ENCODE measurements at regions not wholly inside any gene's neighbourhood (a gene's known extent, or its start where the extent isn't known, plus 50 kb on each side); places are given as distances from the start of the nearest gene placed in this dataset.

DNA sequence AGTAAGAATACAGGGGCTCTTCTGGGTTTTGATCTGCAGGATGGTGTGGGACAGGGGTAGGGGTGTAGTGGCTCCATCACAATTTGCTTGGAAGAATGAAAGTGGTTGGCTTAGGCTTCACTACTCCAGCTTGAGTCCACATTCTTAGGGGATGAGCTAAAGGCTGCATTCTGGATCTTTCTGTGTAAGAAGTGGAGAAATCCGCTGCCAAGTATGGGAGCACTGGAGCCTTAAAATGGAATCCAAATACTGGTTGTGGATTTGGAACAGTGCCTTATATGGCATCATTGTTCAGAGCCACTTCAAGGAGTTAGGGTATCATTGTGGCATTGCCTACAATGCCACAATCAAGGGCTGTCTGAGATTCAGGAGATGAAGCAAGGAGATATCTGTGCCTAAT is 187.1 kb downstream of the LMO4 start:
- Histone ChIP-seq H3K27me3 (ENCODE audit: control insufficient read depth, insufficient read depth, low read length) (no peaks in the 10 kb centered on the region), H3K27ac (ENCODE audit: low read length) (no peak overlapping the region), H3K36me3 (ENCODE audit: control insufficient read depth, insufficient read depth, low read length) (no peaks in the 10 kb centered on the region), H3K4me1 (ENCODE audit: control insufficient read depth, insufficient read depth, low read length) (no peaks in the 10 kb centered on the region), H3K4me3 (ENCODE audit: low read depth in 2 of 2, low read length in 2 of 2) (no peak overlapping the region), H3K9me3 (ENCODE audit: control insufficient read depth, insufficient read depth, low read depth, low read length) (no peaks in the 10 kb centered on the region)
- DNase-seq (ENCODE audit: low read depth, low spot score) (no peak), ATAC-seq (no peak)
- CTCF ChIA-PET = no interaction called here
- intact Hi-C loops (cut with micrococcal nuclease; ENCODE audit: unreplicated experiment) = no loop called here
- TF ChIP-seq, protein P1, sequence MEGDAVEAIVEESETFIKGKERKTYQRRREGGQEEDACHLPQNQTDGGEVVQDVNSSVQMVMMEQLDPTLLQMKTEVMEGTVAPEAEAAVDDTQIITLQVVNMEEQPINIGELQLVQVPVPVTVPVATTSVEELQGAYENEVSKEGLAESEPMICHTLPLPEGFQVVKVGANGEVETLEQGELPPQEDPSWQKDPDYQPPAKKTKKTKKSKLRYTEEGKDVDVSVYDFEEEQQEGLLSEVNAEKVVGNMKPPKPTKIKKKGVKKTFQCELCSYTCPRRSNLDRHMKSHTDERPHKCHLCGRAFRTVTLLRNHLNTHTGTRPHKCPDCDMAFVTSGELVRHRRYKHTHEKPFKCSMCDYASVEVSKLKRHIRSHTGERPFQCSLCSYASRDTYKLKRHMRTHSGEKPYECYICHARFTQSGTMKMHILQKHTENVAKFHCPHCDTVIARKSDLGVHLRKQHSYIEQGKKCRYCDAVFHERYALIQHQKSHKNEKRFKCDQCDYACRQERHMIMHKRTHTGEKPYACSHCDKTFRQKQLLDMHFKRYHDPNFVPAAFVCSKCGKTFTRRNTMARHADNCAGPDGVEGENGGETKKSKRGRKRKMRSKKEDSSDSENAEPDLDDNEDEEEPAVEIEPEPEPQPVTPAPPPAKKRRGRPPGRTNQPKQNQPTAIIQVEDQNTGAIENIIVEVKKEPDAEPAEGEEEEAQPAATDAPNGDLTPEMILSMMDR (IDR thresholded peaks at IDR 0.05) = no peak
- TF ChIP-seq POLR2AphosphoS5 (IDR thresholded peaks at IDR 0.05; ENCODE audit: low read depth, low read length) (no peak), TCF7L2 (IDR thresholded peaks at IDR 0.05; ENCODE audit: low read depth, low read length) (no peak)
- TF ChIP-seq, protein P2, sequence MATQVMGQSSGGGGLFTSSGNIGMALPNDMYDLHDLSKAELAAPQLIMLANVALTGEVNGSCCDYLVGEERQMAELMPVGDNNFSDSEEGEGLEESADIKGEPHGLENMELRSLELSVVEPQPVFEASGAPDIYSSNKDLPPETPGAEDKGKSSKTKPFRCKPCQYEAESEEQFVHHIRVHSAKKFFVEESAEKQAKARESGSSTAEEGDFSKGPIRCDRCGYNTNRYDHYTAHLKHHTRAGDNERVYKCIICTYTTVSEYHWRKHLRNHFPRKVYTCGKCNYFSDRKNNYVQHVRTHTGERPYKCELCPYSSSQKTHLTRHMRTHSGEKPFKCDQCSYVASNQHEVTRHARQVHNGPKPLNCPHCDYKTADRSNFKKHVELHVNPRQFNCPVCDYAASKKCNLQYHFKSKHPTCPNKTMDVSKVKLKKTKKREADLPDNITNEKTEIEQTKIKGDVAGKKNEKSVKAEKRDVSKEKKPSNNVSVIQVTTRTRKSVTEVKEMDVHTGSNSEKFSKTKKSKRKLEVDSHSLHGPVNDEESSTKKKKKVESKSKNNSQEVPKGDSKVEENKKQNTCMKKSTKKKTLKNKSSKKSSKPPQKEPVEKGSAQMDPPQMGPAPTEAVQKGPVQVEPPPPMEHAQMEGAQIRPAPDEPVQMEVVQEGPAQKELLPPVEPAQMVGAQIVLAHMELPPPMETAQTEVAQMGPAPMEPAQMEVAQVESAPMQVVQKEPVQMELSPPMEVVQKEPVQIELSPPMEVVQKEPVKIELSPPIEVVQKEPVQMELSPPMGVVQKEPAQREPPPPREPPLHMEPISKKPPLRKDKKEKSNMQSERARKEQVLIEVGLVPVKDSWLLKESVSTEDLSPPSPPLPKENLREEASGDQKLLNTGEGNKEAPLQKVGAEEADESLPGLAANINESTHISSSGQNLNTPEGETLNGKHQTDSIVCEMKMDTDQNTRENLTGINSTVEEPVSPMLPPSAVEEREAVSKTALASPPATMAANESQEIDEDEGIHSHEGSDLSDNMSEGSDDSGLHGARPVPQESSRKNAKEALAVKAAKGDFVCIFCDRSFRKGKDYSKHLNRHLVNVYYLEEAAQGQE (IDR thresholded peaks at IDR 0.05; ENCODE audit: insufficient read depth in 1 of 2, low read depth in 2 of 2, low read length in 1 of 2) = no peak
- POLR2A ChIA-PET = no interaction called here
- in situ Hi-C loops (cut with HindIII; ENCODE audit: low pct_unique_long_range_greater_than_20kb, low sequenced_read_pairs) = no loop called here
- BruUV-seq (replicated peaks) = no TSS peak

DNA sequence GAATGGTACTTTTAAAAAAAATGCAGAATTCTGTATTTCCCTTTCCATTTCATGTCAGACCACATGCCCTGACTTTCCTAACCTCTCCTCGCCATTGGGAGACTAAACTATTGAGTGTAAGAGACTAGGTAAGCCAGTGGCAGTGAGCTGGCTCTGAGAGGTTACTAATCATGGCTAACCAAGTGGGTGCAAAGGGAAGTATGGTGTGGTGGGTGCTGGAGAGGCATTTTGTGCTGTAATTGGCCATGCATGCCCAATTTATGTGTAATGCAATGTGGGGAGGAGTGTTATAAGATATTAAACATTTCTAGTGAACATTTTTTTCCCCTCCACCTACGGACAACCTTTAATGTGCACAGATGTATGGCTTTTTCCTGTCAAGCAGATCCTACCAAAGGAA is 190.1 kb downstream of the LMO4 start:
- Histone ChIP-seq H3K4me3 (ENCODE audit: low read depth in 2 of 2, low read length in 2 of 2) (no peak overlapping the region), H3K36me3 (ENCODE audit: control insufficient read depth, insufficient read depth, low read length) (no peaks in the 10 kb centered on the region), H3K27me3 (ENCODE audit: control insufficient read depth, insufficient read depth, low read length) (no peaks in the 10 kb centered on the region), H3K27ac (ENCODE audit: low read length) (no peak overlapping the region), H3K4me1 (ENCODE audit: control insufficient read depth, insufficient read depth, low read length) (no peaks in the 10 kb centered on the region), H3K9me3 (ENCODE audit: control insufficient read depth, insufficient read depth, low read depth, low read length) (no peaks in the 10 kb centered on the region)
- intact Hi-C loops (cut with micrococcal nuclease; ENCODE audit: unreplicated experiment) (no loop called here), in situ Hi-C loops (cut with HindIII; ENCODE audit: low pct_unique_long_range_greater_than_20kb, low sequenced_read_pairs) (no loop called here)
- BruUV-seq (replicated peaks) = no TSS peak
- CTCF ChIA-PET = no interaction called here
- TF ChIP-seq SIN3A (IDR thresholded peaks at IDR 0.05; ENCODE audit: borderline replicate concordance, insufficient read depth, low read depth, low read length) (no peak), TCF7L2 (IDR thresholded peaks at IDR 0.05; ENCODE audit: low read depth, low read length) (no peak), POLR2AphosphoS5 (IDR thresholded peaks at IDR 0.05; ENCODE audit: low read depth, low read length) (no peak)
- TF ChIP-seq, protein P2 (IDR thresholded peaks at IDR 0.05; ENCODE audit: insufficient read depth in 1 of 2, low read depth in 2 of 2, low read length in 1 of 2) = no peak
- TF ChIP-seq, protein P1 (IDR thresholded peaks at IDR 0.05) = no peak
- DNase-seq (ENCODE audit: low read depth, low spot score) (no peak), ATAC-seq (no peak)
- POLR2A ChIA-PET = no interaction called here

All from Panc1 (cell line).